H1 (cell line): ENCODE measurements at regions not wholly inside any gene's neighbourhood (a gene's known extent, or its start where the extent isn't known, plus 50 kb on each side); places are given as distances from the start of the nearest gene placed in this dataset.

ENCODE experiments used
- ASH2L ChIP-seq: fragments of 200-600, 300-600 bp; sonication (generic); IDR thresholded peaks from one replicate; pipeline ENCODE4 v1.7.1; 2017; ENCODE audit warnings: low read length
- BACH1 ChIP-seq: IDR thresholded peaks from 2 replicates; pipeline ENCODE4 v1.6.1; 2012; ENCODE audit warnings: low read length, improper control_type of control experiment
- CEBPB ChIP-seq: IDR thresholded peaks from 2 replicates; pipeline ENCODE4 v1.6.1; 2012; ENCODE audit warnings: low read depth, low read length
- CHD1 ChIP-seq: IDR thresholded peaks from 2 replicates; pipeline ENCODE4 v1.6.1; 2012; ENCODE audit warnings: low read depth, low read length, improper control_type of control experiment
- CHD2 ChIP-seq: IDR thresholded peaks from 2 replicates; pipeline ENCODE4 v1.6.1; 2012; ENCODE audit warnings: low read length, improper control_type of control experiment
- MAFK ChIP-seq: IDR thresholded peaks from 2 replicates; pipeline ENCODE4 v1.6.1; 2012; ENCODE audit warnings: low read depth, mild to moderate bottlenecking, improper control_type of control experiment, low read length
- POLR2AphosphoS5 ChIP-seq: IDR thresholded peaks from 2 replicates; pipeline ENCODE4 v1.6.1; 2011; ENCODE audit warnings: low read depth, low read length
- TF ChIP-seq, protein P1 (sequence below): fragments of 300-600 bp; sonication (generic); IDR thresholded peaks from 2 replicates; pipeline ENCODE4 v1.7.1; 2012; ENCODE audit warnings: low read length, moderate library complexity, mild to moderate bottlenecking, inconsistent platforms; ENCODE audit not compliant: insufficient replicate concordance
- TF ChIP-seq, protein P2 (sequence below): IDR thresholded peaks from 2 replicates; pipeline ENCODE4 v1.6.1; 2012; ENCODE audit warnings: inconsistent platforms

GRCh38 chr5:125429498-125429897 lies 683.1 kb upstream of the ZNF608 start (continued):
- TF ChIP-seq, protein P1, sequence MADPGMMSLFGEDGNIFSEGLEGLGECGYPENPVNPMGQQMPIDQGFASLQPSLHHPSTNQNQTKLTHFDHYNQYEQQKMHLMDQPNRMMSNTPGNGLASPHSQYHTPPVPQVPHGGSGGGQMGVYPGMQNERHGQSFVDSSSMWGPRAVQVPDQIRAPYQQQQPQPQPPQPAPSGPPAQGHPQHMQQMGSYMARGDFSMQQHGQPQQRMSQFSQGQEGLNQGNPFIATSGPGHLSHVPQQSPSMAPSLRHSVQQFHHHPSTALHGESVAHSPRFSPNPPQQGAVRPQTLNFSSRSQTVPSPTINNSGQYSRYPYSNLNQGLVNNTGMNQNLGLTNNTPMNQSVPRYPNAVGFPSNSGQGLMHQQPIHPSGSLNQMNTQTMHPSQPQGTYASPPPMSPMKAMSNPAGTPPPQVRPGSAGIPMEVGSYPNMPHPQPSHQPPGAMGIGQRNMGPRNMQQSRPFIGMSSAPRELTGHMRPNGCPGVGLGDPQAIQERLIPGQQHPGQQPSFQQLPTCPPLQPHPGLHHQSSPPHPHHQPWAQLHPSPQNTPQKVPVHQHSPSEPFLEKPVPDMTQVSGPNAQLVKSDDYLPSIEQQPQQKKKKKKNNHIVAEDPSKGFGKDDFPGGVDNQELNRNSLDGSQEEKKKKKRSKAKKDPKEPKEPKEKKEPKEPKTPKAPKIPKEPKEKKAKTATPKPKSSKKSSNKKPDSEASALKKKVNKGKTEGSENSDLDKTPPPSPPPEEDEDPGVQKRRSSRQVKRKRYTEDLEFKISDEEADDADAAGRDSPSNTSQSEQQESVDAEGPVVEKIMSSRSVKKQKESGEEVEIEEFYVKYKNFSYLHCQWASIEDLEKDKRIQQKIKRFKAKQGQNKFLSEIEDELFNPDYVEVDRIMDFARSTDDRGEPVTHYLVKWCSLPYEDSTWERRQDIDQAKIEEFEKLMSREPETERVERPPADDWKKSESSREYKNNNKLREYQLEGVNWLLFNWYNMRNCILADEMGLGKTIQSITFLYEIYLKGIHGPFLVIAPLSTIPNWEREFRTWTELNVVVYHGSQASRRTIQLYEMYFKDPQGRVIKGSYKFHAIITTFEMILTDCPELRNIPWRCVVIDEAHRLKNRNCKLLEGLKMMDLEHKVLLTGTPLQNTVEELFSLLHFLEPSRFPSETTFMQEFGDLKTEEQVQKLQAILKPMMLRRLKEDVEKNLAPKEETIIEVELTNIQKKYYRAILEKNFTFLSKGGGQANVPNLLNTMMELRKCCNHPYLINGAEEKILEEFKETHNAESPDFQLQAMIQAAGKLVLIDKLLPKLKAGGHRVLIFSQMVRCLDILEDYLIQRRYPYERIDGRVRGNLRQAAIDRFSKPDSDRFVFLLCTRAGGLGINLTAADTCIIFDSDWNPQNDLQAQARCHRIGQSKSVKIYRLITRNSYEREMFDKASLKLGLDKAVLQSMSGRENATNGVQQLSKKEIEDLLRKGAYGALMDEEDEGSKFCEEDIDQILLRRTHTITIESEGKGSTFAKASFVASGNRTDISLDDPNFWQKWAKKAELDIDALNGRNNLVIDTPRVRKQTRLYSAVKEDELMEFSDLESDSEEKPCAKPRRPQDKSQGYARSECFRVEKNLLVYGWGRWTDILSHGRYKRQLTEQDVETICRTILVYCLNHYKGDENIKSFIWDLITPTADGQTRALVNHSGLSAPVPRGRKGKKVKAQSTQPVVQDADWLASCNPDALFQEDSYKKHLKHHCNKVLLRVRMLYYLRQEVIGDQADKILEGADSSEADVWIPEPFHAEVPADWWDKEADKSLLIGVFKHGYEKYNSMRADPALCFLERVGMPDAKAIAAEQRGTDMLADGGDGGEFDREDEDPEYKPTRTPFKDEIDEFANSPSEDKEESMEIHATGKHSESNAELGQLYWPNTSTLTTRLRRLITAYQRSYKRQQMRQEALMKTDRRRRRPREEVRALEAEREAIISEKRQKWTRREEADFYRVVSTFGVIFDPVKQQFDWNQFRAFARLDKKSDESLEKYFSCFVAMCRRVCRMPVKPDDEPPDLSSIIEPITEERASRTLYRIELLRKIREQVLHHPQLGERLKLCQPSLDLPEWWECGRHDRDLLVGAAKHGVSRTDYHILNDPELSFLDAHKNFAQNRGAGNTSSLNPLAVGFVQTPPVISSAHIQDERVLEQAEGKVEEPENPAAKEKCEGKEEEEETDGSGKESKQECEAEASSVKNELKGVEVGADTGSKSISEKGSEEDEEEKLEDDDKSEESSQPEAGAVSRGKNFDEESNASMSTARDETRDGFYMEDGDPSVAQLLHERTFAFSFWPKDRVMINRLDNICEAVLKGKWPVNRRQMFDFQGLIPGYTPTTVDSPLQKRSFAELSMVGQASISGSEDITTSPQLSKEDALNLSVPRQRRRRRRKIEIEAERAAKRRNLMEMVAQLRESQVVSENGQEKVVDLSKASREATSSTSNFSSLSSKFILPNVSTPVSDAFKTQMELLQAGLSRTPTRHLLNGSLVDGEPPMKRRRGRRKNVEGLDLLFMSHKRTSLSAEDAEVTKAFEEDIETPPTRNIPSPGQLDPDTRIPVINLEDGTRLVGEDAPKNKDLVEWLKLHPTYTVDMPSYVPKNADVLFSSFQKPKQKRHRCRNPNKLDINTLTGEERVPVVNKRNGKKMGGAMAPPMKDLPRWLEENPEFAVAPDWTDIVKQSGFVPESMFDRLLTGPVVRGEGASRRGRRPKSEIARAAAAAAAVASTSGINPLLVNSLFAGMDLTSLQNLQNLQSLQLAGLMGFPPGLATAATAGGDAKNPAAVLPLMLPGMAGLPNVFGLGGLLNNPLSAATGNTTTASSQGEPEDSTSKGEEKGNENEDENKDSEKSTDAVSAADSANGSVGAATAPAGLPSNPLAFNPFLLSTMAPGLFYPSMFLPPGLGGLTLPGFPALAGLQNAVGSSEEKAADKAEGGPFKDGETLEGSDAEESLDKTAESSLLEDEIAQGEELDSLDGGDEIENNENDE, result no peak
- no peak for TF ChIP-seq CEBPB
- TF ChIP-seq MAFK, result no peak
- no peak for TF ChIP-seq CHD1
- no peak for TF ChIP-seq ASH2L
- TF ChIP-seq BACH1, result no peak
- no peak for TF ChIP-seq CHD2
- TF ChIP-seq, protein P2, sequence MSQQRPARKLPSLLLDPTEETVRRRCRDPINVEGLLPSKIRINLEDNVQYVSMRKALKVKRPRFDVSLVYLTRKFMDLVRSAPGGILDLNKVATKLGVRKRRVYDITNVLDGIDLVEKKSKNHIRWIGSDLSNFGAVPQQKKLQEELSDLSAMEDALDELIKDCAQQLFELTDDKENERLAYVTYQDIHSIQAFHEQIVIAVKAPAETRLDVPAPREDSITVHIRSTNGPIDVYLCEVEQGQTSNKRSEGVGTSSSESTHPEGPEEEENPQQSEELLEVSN, result no peak
- TF ChIP-seq POLR2AphosphoS5, result no peak
- TF ChIP-seq, all 59 proteins: peak for 0
